ENCODE measurements at regions not wholly inside any gene's neighbourhood (a gene's known extent, or its start where the extent isn't known, plus 50 kb on each side); places are given as distances from the start of the nearest gene placed in this dataset.

DNA sequence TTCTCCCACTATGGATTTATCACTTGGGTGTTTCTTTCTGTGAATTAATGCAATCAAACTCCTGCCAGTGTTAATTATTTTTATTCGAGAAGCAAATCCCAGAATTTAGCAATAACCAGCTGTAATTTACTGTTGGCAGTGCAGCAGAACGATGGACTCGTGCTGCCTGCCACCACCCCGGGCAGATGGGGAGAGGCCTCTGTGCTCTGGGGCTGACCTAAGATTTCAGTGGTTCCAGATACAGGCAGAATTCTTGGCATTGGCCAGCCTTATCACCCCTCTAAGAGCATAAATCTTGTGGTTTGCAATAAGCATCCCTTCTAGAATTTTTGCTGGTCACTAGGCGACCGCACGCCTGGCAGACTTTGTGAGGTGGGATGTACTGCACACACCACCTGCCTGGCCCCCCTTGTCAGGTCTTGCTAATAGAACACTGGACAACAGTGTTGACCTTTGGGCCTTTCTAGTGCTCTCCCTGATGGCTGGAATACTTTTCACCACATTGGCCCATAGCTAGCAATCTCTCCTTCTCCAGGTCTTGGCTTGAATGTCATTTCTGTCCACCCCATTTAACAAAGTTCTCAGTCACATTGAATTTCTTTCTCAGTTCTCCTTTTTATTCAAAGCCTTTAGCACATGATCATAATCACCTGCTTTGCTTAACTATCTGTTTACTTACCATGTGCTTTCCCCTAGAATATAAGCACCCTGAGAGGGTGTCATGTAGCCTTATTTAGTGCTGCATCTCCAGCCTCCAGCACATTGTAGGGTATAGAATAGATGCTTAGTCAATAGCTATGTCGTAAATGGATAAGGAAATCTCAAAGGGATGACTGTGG, 122.1 kb upstream of the DYNLRB2 start:
- DNase-seq: no peak

DNA sequence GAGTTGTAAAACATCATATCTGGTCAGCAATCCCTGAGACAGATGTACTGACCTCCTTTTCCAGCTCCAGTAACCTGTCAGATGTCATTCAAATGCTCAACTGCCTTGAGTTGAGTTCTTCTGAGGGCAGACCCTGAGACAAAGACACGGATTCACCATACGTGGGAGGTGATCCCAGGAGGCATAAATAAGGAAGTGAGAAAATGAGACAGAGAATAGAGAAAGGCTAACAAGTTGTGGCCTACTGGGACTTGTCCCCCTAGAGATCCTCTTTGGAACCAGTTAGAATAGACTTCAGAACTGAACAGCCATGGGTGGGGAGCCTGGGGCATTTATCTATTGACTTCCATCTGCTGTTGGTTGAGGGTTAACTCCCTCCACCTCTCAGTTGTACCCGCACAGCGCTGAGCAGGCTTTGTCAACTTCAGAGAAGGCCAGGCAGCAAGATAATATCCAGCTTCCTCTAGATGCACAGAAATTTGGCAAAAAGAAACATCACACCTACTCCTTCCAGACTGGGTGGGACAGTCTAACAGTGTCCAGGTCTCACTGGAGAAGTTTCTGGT, 123.0 kb upstream of the DYNLRB2 start:
- DNase-seq: no peak

DNA sequence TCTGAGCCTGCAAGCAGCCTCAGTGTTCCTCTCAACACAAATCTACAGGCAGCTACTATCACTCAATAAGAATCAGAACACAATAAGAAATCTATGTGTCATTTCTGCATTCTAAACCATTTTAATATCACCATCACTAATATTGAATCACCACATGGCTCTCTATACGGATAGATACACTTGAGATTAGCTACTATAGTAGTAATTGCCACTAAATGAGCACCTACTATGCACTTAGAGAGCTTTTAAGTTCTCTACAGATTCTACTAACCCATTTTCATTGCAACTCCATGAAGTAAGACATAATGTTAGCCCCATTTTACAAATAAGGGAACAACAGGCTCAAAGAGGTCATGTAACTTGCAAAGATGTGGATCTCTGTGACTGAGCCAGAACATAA, 132.8 kb upstream of the DYNLRB2 start:
- DNase-seq: no peak

DNA sequence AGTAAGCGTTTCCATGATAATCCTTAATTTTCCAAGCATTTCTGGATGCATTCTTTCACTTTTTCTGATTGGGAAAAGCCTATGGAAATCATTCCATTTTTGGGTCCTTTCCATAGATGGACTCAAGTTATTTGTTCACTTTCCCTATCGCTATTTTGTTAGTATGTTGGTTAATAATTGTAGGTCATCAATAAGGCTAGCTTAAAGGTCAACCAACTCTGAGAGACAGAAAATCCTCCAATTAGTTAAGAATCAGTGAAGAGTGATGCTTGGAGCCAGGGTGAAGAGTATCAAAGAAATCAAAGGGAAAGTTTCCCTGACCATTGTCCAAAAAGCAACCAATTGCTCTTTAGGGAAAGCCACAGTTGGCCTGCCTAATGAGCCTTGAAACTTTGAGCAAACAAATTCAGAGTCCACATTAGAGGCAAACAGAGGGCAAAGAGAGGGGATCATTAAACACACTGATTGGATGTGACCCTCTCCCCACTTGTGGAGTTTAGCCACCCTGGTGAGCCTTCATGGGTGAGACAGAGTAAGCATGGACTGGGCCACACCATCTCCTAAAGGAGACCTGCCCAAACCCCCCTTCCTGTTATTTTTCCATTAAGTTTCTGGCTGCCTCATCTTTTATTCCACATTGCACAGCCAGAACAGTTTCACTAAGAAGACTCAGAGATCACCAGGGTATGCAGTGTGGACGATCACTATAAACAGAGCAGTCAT, 133.4 kb upstream of the DYNLRB2 start:
- no peak for DNase-seq

DNA sequence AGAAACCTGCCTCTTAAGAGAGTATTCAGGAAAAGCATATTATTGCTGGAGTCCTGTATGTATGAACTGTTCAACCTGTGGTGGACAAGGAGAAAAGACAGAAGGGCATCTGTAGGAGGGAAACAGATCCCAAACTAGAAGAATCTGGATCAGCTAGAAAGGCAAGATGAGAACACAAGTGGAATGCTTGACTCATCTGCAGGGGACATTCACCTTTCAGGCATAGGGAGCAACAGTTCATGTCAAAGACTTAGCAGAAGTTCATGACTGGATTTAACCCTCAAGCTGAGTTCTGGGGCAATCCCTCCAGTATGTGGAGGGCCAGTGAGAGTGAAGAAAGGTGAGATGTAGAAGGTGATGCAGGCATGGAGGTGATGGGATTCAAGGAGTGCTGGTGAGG, 135.9 kb upstream of the DYNLRB2 start:
- no peak for DNase-seq

DNA sequence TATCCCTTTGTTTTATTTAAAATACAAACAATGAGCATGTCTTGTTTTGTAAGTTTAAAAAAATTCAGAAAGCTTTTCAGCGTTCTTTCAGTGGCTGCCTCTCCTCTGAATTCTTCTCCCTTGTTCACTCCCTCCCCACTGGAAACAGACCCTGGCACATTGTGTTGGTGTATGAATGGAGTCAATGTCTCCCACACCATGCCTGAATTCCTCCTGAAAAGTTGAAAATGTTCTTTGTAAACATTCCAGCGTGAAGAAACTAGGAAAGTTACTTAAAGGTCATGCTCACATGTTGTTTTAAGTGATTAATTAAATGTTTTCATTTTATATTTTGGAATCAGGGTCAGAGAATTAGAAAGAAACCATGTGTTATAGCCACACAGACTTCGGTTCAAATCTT, 136.9 kb upstream of the DYNLRB2 start:
- DNase-seq: no peak

DNA sequence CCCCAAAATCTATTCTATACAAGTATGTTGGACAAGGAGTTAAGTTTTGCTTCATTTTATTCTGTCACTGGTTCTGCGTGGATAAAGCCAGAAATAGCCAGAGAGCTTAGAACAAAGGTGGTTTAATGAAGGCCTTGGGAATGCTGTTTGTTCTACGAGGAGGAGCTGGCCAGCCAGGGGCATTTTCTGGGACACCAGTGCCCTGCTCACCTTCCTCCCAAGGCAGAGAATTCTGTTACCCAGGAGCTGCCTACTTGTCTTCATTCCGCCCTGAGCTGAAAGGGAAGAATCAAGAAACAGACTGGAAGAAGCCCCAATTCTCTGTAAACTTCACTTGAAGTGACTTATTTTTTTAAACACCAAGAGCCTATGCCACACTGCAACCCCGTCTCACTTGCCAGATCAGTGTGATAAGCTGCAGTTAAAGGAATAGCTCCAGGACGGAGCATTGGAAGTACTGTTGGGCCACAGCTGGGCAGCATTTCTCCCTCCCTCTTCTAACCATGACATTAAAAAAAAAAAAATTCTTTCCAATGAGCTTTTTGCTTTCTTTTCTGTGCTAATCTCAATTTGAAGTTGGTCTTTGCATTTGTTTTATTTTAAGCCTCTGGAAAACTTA, 149.8 kb upstream of the DYNLRB2 start:
- no peak for DNase-seq

DNA sequence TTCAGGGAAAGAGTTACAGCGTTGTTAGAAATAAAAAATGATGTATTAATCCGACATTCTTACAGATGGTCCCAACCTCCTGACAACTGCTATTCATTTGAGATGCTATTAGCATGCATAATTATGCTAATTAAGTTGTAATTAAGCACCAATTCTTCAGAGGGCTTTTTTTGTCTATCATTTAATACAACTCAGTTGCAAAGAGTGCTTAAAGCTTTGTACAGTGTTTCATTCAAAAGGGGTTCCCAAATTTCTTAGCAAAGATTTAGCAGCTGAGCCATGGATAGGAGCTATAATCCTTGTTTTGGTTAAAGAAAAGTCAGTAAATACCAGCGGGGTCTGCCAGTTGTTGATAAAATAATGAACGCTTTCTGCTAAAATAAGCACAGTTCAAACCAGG, 150.7 kb upstream of the DYNLRB2 start:
- no peak for DNase-seq

DNA sequence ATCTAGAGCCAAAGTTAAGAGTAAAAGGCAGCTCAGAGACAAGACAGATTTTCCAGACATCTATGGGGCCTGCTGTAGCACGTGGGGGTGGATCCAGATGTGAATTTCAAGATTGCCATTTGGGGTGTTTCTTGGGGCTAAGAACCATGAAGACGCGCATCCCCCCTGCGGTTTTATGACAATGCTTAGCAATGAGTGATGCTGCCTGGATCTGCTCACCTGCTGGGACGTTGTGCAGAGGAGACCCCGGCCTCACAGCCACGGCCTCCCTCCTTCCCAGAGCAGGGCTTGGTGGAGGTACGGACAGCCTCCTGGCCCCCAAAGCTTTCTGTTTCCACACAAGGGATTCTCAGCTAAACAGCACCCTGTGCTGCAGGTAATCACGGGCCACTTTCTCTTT, 151.5 kb upstream of the DYNLRB2 start:
- DNase-seq: no peak

DNA sequence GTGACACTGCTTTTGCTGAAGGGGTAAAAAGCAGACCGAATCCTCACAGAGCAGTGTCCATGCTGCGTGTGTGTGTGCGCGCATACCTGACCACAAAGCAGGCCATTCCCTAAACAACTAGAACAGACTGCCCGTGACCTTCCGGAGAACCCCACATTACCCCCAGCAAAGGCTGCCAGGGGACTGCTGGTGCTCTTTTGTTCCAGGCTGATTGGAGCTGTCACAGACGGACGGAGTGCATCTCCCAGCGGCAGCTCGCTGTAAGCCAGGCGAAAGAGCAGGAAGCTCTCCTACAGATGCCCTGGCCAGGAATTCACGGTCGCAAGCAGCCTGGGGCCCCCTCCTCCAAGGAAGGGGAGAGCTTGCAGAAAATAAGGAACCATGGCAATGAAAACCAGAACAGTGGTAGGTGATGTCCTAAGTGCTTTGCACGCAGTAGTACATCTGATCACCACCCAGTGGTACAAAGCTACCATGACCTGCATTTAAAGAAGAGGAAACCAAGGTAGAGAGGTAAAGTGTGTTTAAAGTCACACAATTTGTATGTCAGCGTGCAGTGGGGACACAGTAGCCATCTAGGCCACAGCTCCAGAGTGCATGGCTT, 153.4 kb upstream of the DYNLRB2 start:
- DNase-seq: no peak

DNA sequence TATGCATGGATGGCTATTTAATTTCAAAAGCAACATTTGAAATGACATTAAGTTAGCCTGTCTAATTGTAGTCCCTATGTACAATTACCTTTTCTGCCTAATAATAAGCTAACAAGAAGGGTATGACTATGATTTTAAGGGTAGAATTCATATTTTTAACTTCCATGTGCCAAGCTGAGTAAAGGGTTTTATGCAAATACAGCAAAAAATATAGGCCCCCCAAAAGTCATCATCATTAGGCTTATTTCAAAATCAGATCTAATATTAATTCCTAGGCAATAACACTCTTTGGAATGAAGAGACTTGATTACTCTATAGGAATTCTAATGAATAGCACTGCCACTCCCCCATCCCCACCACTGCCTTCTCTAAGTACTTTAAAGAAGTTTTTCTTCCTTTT, 155.9 kb upstream of the DYNLRB2 start:
- no peak for DNase-seq

DNA sequence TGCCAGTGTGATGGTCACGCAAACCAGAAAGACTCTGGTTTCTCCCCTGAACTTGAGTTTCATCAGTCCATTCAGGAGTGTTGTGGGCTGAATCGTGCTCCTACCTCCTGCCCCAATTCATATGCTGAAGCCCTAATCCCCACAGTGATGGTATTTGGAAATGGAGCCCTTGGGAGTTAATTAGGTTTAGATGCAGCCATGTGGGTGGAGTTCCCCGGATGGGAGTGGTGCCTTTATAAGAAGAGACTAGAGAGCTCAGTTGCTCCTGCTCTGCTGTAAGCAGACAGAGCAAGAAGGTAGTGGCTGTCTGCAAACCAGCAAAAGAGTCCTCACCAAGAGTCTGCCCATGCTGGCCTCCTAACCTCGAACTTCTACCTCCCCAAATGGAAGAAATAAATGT, 160.3 kb upstream of the DYNLRB2 start:
- DNase-seq: no peak

DNA sequence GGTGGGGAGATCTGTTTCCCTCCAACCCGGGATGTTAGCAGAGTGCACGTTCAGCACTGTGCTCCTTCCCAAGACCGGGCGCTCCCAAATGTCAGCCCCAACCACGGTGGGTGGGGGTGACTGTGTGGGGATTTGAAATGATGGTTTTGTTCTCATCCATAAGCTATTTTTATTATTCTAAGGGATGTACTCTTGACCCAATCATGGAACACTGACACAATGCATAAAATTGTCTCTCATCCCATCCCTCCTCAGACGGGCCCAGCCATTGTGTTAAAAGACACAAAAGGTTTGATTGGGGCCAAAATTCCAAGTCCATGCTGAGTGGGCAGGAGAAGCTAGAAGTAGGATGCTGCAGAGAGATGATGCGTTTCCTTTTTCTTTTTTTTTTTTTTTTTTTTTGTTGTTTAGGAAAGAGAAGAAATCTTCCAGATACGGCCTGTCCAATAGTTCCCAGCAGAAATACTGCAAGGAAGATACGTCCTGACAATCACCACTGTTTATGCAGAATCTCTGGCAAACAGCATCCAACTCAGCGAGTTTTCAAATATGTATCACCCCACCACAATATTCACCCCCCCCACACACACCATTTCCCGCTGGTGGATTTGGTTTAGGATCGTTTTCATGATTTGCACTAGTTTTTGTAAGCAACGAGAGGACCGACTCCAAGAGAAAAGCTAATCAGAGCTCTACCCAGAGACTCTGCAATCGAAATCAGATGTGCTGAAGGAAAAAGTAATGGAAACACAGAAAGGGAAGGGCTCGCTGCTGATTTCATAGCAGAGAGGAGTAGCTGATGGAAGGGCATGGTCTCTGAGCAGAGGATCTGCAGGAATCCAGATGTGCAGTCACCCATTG, 163.5 kb upstream of the DYNLRB2 start:
- DNase-seq: no peak

DNA sequence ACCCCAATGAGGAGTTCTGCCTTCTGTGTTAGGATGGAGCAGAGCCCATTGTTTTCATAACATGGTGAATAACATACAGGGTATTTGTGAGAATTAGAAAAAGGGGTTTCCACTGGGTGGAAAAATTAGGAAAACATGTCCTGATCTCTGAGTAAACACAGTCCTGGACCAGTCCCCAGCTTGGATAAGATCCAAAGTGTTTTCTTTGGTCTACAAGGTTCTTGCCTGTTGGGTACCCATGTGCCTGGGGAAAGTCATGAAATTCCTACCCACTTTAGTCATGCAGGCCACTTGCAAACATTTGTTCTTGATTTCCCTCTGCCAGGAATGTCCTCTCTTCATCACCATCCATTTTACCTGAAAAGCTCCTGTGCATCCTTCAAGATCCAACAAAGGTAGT, 164.8 kb upstream of the DYNLRB2 start:
- DNase-seq: no peak

DNA sequence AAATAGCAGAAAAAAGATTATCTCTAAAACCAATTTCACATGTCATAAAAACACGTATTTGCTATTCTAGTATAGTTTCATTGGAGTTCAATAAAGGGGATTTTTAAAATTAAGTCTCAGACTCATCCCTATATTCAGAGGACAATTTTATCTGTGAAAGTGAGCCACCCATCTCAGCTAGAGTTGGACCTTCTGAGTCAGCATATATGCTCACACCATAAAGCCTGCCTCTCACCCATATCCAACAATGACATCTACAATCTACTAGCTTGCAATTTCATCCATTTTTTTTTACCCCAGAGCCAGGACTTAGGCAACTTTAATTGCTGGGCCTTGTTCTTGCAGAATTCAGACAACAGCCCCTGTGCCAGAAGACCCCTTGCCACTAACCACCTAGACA, 165.3 kb upstream of the DYNLRB2 start:
- DNase-seq: no peak

DNA sequence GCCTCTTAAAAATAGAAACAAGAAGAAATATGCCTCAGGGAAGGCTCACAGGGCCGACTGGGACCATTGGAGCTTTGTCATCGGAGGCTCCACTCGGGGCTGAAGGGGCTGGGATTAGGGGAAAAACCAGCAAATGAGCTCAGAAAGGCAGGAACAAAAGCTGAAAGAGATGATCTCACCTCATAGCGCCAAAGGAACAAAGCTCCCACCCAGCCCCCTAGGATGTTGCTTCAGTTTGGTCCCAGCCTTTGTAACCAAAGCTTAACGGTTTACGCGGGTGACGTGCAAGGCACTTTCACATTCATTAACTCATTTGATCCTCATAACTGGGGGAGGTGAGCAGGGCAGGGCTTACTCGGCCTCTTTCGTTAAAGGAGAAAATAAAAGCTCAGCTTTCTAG, 168.5 kb upstream of the DYNLRB2 start:
- DNase-seq: no peak

DNA sequence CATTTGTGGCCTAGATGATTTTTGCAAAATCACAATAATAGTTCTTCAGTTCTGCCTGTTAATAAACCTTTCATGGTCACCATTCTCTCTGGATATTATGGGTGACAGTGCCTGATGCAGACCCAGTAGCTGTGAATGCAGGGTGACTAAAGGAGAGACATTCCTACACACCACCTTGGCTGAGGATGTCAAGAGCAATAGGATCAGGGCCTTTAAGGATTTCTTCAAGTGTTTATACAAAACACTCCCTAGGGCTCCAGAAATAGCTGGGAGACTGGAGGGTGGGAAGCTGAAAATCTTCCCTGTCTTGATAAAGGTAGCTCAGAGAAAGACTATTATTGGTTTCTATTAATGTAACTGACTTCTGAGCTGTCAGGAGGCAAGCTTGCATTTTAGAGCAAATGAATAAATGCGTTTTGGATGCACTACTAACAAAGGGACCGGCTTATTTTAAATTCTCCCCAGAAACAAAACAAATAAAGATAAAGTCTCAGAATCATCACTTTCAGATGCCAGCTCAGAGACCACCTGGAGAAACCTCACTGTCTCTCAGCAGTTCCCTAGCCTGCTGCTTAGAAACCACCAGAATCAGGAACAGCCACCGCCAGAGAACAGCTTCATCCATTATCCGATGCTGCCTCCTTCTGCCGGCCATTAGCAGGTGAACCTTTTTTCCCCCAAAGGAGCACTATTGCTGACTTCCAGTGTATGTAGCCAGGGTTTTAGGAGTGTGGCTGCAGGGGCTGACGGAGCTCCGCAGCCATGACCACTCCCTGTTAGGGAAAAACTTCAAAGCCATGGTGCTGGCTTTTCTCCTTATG, 171.4 kb upstream of the DYNLRB2 start:
- DNase-seq: no peak

DNA sequence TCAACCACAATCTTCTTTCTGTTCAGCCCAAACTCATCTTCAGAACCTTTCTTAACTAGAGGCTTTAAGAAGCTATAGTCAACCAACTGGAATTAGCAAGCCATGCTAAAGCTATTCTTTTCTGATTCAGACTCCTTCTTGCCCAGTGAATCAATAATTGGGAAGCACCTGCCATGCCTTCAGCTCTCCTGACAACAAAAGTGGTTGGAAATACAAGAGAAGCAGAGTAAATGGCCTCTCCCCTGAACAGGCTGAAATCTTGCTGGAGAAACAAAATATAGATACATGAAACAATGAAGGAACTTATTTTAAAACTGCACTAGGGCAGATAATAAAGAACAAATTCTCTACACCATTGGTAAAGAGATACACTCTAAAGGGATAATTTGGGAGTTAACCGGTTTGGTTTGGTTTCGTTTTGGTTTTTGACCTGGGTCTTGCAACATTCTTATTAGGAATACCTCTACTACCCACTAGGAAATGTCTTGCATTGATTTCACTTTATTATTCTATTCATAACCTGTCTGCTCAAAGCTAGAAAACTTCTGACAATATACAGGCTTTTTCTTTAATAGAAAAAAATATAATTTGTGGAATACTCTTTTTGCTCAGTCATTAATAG, 173.6 kb upstream of the DYNLRB2 start:
- DNase-seq: no peak

DNA sequence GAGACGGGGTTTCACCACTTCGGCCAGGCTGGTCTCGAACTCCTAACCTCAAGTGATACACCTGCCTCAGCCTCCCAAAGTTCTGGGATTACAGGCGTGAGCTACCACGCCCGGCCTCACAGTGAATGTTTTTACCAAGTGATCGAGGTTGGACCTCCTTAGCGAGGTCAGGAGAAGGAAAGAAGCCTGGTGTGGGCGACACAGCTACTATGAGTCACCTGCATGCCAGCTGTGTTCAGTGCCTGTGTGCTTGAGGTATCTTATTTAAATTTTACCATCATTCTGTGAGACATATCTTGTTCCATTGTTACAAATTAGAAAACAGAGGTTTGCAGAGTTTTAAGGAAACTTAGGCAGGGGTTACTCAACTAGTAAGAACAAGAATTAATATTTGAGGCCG, 174.8 kb upstream of the DYNLRB2 start:
- no peak for DNase-seq

DNA sequence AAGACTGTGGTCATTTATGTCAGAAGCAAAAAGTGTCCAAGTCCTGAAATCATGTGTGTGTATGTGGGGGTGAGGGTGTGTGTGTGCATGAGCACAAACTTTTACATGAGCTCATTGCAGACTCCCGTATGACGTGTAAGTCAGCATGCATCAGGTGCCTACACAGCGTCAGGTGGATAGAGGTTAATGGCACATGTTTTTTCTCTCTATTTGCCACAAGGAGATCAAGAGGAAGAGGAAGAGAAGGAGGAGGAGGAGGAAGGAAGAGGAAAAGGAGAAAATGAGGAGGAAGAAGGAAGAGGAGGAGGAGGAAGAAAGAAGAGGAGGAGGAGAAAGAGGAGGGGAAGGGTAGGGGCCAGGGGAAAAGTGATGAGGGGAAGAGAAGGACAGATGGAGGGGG, 178.0 kb upstream of the DYNLRB2 start:
- no peak for DNase-seq

DNA sequence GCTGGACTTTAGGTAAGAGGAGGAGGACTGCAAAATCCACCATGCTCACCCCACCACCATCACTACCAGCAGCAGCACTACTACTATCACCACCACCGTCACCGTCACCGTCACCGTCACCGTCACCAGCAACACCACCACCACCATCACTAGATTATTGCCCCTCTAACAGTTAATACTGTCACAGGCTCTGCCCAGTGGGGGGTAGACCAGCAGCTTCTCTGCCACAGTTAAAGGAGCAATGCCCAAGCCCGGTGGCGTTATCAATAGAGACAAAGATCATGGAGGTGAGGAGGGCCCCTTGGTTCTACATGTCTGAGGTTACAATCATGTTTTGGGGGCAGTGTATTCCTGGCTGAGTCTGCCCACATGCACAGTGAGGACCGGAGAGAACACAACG, 184.4 kb upstream of the DYNLRB2 start:
- DNase-seq: no peak
